ENCODE measurements at regions not wholly inside any gene's neighbourhood (a gene's known extent, or its start where the extent isn't known, plus 50 kb on each side); places are given as distances from the start of the nearest gene placed in this dataset.

GRCh38 chr1:214977110-214977509, 105.4 kb upstream of the KCNK2 start:
- TF ChIP-seq CTCF (conservative IDR thresholded peaks at IDR 0.05 in 1 of 2, IDR thresholded peaks at IDR 0.05 in 1 of 2; ENCODE audit: low read depth in 1 of 2, low read length in 2 of 2) (no peak), EZH2 (IDR thresholded peaks at IDR 0.05; ENCODE audit: low read length, missing control alignments) (no peak)
- no peaks in the 10 kb centered on the region for H3K36me3 ChIP-seq (ENCODE audit: control insufficient read depth, insufficient read depth, low read length)
- no peak overlapping the region for H3K4me3 ChIP-seq (replicated peaks in 1 of 4; ENCODE audit: control extremely low read depth in 1 of 4, insufficient read depth in 1 of 4, low read depth in 3 of 4, low read length in 4 of 4)
- DNase-seq (ENCODE audit: low read depth in 2 of 2) = no peak
- no peak overlapping the region for H3K27ac ChIP-seq (ENCODE audit: insufficient read depth, low read length)
- H4K20me1 ChIP-seq (ENCODE audit: control insufficient read depth, extremely low read depth, insufficient read depth, low read length) = no peaks in the 10 kb centered on the region
- H2AFZ ChIP-seq (ENCODE audit: low read length) = no peak overlapping the region
- no peak overlapping the region for H3K4me2 ChIP-seq (ENCODE audit: extremely low read depth, insufficient read depth, low read length)
- H3K27me3 ChIP-seq (ENCODE audit: control insufficient read depth, insufficient read depth, low read length) = no peaks in the 10 kb centered on the region
- no peaks in the 10 kb centered on the region for H3K9me3 ChIP-seq (ENCODE audit: control insufficient read depth, insufficient read depth, low read depth, low read length)
- H3K9ac ChIP-seq (ENCODE audit: insufficient read depth, low read length) = no peak overlapping the region
- no peaks in the 10 kb centered on the region for H3K79me2 ChIP-seq (ENCODE audit: control insufficient read depth, insufficient read depth, low read length)
- no peaks in the 10 kb centered on the region for H3K4me1 ChIP-seq (ENCODE audit: control insufficient read depth, extremely low read depth, insufficient read depth, low read length)

GRCh38 chr1:214977700-214978374, 104.7 kb upstream of the KCNK2 start:
- Histone ChIP-seq H4K20me1 (ENCODE audit: control insufficient read depth, extremely low read depth, insufficient read depth, low read length) (no peaks in the 10 kb centered on the region), H3K9me3 (ENCODE audit: control insufficient read depth, insufficient read depth, low read depth, low read length) (no peaks in the 10 kb centered on the region), H3K27me3 (ENCODE audit: control insufficient read depth, insufficient read depth, low read length) (no peaks in the 10 kb centered on the region), H3K79me2 (ENCODE audit: control insufficient read depth, insufficient read depth, low read length) (no peaks in the 10 kb centered on the region), H2AFZ (ENCODE audit: low read length) (no peak overlapping the region), H3K9ac (ENCODE audit: insufficient read depth, low read length) (no peak overlapping the region), H3K4me3 (replicated peaks in 1 of 4; ENCODE audit: control extremely low read depth in 1 of 4, insufficient read depth in 1 of 4, low read depth in 3 of 4, low read length in 4 of 4) (no peak overlapping the region), H3K4me2 (ENCODE audit: extremely low read depth, insufficient read depth, low read length) (no peak overlapping the region), H3K4me1 (ENCODE audit: control insufficient read depth, extremely low read depth, insufficient read depth, low read length) (no peaks in the 10 kb centered on the region), H3K27ac (ENCODE audit: insufficient read depth, low read length) (no peak overlapping the region), H3K36me3 (ENCODE audit: control insufficient read depth, insufficient read depth, low read length) (no peaks in the 10 kb centered on the region)
- no peak for DNase-seq (ENCODE audit: low read depth in 2 of 2)
- TF ChIP-seq CTCF (conservative IDR thresholded peaks at IDR 0.05 in 1 of 2, IDR thresholded peaks at IDR 0.05 in 1 of 2; ENCODE audit: low read depth in 1 of 2, low read length in 2 of 2) (no peak), EZH2 (IDR thresholded peaks at IDR 0.05; ENCODE audit: low read length, missing control alignments) (no peak)

GRCh38 chr1:214979191-214979590, 103.3 kb upstream of the KCNK2 start:
- no peak overlapping the region for H3K9ac ChIP-seq (ENCODE audit: insufficient read depth, low read length)
- H3K4me2 ChIP-seq (ENCODE audit: extremely low read depth, insufficient read depth, low read length) = no peak overlapping the region
- no peak overlapping the region for H3K27ac ChIP-seq (ENCODE audit: insufficient read depth, low read length)
- no peaks in the 10 kb centered on the region for H3K9me3 ChIP-seq (ENCODE audit: control insufficient read depth, insufficient read depth, low read depth, low read length)
- no peaks in the 10 kb centered on the region for H3K79me2 ChIP-seq (ENCODE audit: control insufficient read depth, insufficient read depth, low read length)
- DNase-seq (ENCODE audit: low read depth in 2 of 2) = peak in 1 of 2 donors; percentile 64
- H3K36me3 ChIP-seq (ENCODE audit: control insufficient read depth, insufficient read depth, low read length) = no peaks in the 10 kb centered on the region
- no peaks in the 10 kb centered on the region for H3K27me3 ChIP-seq (ENCODE audit: control insufficient read depth, insufficient read depth, low read length)
- no peaks in the 10 kb centered on the region for H3K4me1 ChIP-seq (ENCODE audit: control insufficient read depth, extremely low read depth, insufficient read depth, low read length)
- no peak overlapping the region for H3K4me3 ChIP-seq (replicated peaks in 1 of 4; ENCODE audit: control extremely low read depth in 1 of 4, insufficient read depth in 1 of 4, low read depth in 3 of 4, low read length in 4 of 4)
- H4K20me1 ChIP-seq (ENCODE audit: control insufficient read depth, extremely low read depth, insufficient read depth, low read length) = no peaks in the 10 kb centered on the region
- TF ChIP-seq CTCF (conservative IDR thresholded peaks at IDR 0.05 in 1 of 2, IDR thresholded peaks at IDR 0.05 in 1 of 2; ENCODE audit: low read depth in 1 of 2, low read length in 2 of 2) (no peak), EZH2 (IDR thresholded peaks at IDR 0.05; ENCODE audit: low read length, missing control alignments) (no peak)
- no peak overlapping the region for H2AFZ ChIP-seq (ENCODE audit: low read length)
